VCaP (cell line): ENCODE measurements at regions not wholly inside any gene's neighbourhood (a gene's known extent, or its start where the extent isn't known, plus 50 kb on each side); places are given as distances from the start of the nearest gene placed in this dataset.

Experiments used
- H3K27ac ChIP-seq: fragments of 450-650 bp; 2 replicates; pipeline ENCODE4 v1.5.1; 2017
- TF ChIP-seq, protein P1 (sequence below): fragments of 450-650 bp; conservative IDR thresholded peaks from 2 replicates; pipeline ENCODE4 v1.5.1; 2017; ENCODE audit warnings: mild to moderate bottlenecking, moderate library complexity

DNA sequence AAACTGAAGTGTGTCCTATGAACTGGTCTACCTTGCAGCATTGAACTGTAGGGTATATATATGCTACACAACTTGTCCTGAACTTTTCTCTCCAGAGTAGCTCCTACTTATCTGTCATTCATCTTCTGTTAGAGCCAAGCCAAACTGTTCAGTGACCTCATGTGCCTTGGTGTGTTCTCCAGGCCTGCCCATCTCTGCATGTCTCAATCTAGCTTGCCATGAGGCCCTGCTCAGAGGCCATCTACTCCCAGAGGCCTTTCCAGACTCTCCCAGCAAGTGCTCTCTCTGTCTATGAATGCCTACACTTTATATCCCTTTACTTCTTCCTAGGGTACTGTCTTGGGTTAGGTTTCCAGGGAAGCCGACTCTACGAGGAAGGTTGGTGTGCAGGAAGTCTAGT is 99.8 kb upstream of the MTPN start:
- no peak overlapping the region for H3K27ac ChIP-seq
- TF ChIP-seq, protein P1, sequence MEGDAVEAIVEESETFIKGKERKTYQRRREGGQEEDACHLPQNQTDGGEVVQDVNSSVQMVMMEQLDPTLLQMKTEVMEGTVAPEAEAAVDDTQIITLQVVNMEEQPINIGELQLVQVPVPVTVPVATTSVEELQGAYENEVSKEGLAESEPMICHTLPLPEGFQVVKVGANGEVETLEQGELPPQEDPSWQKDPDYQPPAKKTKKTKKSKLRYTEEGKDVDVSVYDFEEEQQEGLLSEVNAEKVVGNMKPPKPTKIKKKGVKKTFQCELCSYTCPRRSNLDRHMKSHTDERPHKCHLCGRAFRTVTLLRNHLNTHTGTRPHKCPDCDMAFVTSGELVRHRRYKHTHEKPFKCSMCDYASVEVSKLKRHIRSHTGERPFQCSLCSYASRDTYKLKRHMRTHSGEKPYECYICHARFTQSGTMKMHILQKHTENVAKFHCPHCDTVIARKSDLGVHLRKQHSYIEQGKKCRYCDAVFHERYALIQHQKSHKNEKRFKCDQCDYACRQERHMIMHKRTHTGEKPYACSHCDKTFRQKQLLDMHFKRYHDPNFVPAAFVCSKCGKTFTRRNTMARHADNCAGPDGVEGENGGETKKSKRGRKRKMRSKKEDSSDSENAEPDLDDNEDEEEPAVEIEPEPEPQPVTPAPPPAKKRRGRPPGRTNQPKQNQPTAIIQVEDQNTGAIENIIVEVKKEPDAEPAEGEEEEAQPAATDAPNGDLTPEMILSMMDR, result no peak

DNA sequence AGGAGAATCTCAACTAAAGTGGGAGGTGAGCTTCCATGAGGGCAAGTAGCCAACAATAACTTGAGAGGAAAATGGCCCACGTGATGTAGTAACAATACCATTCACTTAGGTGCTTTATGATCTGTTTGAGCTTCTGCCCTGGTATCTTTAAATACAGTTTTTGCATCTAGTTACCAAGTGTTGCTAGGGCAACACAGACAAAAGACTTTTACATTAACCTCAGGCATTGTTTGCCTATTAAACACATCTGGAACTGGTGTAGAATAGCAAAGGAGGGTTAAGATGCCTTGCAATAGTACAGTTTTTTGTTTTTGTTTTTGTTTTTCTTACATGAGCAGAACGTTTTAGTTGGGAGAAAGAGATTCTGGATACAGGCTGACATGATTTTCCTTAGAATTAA is 97.7 kb upstream of the MTPN start:
- TF ChIP-seq, protein P1, result no peak
- no peak overlapping the region for H3K27ac ChIP-seq

DNA sequence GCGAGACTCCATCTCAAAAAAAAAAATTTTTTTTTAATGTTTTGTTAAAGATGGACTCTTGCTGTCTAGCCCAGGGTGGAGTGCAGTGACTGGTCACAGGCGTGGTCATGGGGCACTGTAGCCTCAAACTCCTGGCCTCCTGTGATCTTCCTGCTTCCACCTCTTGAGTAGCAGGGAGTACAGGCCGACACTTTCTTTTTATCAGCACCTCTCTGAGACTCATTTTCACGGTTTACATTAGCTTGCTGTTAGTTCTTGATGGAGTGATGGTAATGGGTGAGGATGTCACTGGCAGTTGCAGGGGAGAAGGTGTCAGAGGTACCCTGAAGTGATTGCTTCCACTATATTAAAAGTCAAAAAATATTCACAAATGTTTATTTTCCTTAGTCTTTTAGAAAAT is 95.3 kb upstream of the MTPN start:
- TF ChIP-seq, protein P1, result no peak
- no peak overlapping the region for H3K27ac ChIP-seq

DNA sequence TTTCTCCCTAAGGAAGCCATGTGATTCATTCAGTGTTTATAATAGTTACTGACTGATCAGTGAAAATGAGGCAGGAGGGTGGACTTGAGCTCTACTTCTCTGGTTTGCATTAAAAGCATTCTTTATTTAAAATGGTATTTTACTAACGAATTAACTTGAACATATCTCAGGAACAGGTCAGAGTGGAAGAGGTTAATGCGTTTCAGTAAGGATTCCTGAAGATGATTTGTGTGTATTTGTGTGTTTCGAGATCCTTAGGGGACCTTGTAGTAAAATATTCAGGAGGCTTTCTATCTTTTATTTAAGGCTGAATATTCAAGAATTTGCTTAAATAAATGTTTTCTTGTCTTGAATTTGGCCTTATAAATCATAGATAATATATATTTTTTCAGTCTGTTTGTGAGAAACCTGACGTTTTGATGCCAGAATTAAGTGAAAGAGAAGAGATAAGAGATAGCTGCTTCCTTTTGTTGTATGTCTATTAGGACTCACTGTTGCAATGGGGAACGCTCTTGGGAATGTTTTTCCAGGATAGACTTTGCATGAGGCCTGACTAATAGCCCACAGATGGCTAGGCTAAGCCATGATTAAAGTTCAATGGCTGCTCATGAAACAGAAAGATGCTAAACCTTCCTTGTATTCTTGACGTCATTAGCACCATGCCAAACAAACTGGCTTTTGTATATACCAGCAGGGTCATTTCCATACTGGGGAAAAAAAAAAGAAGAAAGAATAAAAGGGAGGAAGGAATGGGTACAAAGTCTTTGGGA is 93.8 kb upstream of the MTPN start:
- TF ChIP-seq, protein P1, result no peak
- no peak overlapping the region for H3K27ac ChIP-seq

DNA sequence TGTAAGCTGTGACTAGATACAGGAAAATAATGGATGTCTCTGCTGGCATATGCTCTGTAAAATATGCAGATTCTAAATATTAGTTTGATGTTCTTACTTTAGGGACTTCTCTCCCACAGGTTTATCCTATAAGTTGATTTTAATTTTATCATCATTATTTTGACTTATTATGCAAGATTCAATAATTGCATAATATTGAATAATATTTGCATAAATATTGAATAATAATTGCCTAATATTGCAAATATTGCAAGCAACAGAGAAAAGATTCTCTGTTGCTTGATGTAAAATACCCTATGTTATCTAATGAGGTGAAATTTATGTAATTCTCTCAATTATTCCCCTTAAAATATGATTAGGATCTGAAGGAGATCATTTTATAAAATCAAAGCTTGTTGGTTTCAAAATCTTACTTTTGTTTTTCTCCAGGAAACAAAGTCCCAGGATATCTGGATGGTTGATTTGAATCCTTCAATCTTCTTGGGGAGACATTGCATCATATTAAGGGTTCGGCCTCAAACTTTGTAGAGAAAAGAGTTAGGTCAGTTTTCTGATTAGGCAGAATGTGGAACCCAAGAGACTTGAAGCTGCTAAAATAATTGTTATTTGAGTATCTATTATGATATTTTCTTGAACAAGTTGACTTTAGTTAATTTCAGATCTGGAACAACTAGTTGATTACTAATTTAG is 92.8 kb upstream of the MTPN start:
- H3K27ac ChIP-seq, result no peak overlapping the region
- TF ChIP-seq, protein P1, result no peak

DNA sequence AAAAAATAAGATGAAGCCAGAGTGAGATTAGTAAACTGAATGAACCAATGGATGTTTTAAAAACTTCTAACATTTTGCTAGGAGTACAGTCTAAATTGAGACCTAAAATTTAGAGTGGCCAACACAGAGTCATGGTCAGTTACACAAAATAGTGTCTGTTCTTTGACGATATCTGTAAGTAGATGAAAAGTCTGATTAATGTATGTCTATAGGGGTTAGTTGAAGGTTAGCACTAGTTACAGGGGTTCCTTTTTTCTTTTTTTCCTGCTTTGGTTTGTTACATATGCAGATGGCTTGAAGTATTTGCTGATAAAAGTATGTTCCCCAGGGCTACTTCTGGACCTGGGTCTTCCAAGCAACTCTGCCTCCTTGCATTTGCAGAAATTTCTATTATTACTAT is 90.1 kb upstream of the MTPN start:
- TF ChIP-seq, protein P1, result no peak
- no peak overlapping the region for H3K27ac ChIP-seq

DNA sequence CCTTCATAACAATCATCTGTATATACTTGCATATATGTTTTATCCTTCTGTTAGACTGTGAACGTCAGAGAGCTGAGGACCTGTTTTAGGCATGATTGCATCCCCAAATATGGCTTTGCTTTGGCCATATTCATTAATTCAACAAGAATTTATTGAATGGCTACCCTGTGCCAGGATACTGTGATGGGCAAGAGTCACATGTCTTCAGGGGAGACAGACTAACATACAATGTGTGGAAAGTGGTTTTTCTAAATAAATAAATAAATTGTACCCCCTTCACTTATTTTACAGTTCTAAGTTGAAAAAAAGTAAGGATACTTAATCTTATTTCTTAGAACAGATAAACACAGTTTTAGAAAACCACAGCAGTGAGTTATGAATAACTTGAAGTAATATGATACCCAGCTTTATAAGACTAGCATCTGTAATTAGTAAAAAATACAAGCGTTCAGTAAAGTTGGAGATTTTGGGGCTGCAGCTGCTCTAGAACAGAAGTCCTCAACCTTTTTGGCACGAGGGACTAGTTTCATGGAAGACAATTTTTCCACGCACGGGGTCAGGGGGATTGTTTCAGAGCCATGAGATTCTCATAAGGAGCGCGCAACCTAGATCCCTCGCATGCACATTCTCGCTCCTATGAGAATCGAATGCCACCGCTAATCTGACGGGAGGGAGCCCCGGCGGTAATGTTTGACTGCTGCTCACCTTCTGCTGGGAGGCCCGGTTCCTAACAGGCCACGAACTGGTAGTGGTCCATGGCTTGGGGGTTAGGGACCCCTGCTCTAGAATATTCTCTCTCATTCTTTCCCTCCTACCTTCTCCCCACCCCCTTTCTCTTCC is 89.4 kb upstream of the MTPN start:
- H3K27ac ChIP-seq, result no peak overlapping the region
- TF ChIP-seq, protein P1, result no peak
